KMS-11 (cell line): ENCODE measurements at regions not wholly inside any gene's neighbourhood (a gene's known extent, or its start where the extent isn't known, plus 50 kb on each side); places are given as distances from the start of the nearest gene placed in this dataset.

Experiments used
- H2AFZ ChIP-seq: fragments of 200-600 bp; sonication (generic); 2 replicates; pipeline ENCODE4 v1.6.1; 2016; ENCODE audit warnings: antibody characterized with exemption, mixed run types, low read depth
- H3K27ac ChIP-seq: fragments of 200-600 bp; sonication (generic); 2 replicates; pipeline ENCODE4 v1.6.1; 2016; ENCODE audit warnings: mild to moderate bottlenecking, mixed run types
- H3K27me3 ChIP-seq: fragments of 200-600 bp; sonication (generic); 2 replicates; pipeline ENCODE4 v1.6.1; 2017; ENCODE audit warnings: mild to moderate bottlenecking, low read depth, mixed run types, moderate library complexity; ENCODE audit not compliant: insufficient read depth
- H3K36me3 ChIP-seq: fragments of 200-600 bp; sonication (generic); 2 replicates; pipeline ENCODE4 v1.6.1; 2017; ENCODE audit warnings: mild to moderate bottlenecking, mixed run types; ENCODE audit not compliant: insufficient read depth
- H3K4me1 ChIP-seq: fragments of 200-600 bp; sonication (generic); 2 replicates; pipeline ENCODE4 v1.6.1; 2016; ENCODE audit warnings: mild to moderate bottlenecking, low read depth, mixed run types; ENCODE audit not compliant: poor library complexity, severe bottlenecking
- H3K4me2 ChIP-seq: fragments of 200-600 bp; sonication (generic); 2 replicates; pipeline ENCODE4 v1.7.0; 2016; ENCODE audit warnings: mild to moderate bottlenecking, mixed run types
- H3K4me3 ChIP-seq: fragments of 200-600 bp; sonication (generic); IDR thresholded peaks from 2 replicates; pipeline ENCODE4 v1.6.1; 2017; ENCODE audit warnings: low read depth, low read length, mixed read lengths; ENCODE audit not compliant: insufficient read depth
- H3K79me2 ChIP-seq: fragments of 200-600 bp; sonication (generic); 2 replicates; pipeline ENCODE4 v1.6.1; 2016; ENCODE audit warnings: low read depth, mixed run types; ENCODE audit not compliant: insufficient read depth
- H3K9ac ChIP-seq: fragments of 200-600 bp; sonication (generic); 2 replicates; pipeline ENCODE4 v1.6.1; 2016; ENCODE audit warnings: mild to moderate bottlenecking, mixed run types
- H4K20me1 ChIP-seq: fragments of 200-600 bp; sonication (generic); 2 replicates; pipeline ENCODE4 v1.6.1; 2016; ENCODE audit warnings: mild to moderate bottlenecking, mixed run types; ENCODE audit not compliant: insufficient read depth
- TF ChIP-seq, protein P1 (sequence below): fragments of 200-600 bp; sonication (generic); conservative IDR thresholded peaks from 2 replicates; pipeline ENCODE4 v1.6.1; 2017; ENCODE audit warnings: low read depth, mild to moderate bottlenecking, antibody characterized with exemption, low read length, moderate library complexity, mixed read lengths

DNA sequence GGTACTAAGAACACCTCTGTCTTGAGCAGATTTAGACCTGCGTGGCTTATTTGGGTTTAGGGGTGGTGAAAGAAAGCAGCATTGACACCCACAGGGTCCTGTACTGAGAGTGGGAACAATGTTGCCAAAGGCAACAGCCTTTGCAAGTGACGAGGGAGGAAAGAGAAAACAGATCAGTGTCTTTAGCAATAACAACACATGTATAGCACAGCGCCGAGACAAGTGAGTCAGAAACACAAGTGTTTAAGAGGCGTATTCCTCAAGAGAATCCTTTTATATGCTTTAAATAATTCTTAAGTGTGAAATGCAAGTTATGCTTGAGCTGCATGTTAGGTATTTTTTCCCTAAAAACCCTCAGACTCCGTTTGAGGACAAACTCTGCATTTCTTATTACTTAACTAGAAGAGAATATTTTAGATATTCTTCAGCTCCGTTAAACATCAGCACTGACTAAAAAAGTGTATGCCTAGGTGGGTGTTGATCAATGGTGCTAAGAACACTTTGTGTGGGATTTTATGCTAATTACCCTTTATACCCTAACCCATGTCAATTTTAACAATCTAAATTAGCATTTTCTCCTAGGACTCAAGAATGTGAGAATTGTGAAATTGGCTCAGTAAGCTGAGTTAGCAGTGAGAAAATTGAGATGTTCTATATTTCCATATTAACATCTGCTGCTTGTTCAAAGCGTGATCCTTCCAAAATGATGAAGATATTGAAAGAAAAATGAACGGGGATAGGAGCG, 1095.4 kb upstream of the CELF2 start:
- Histone ChIP-seq H3K79me2 (no peaks in the 10 kb centered on the region), H2AFZ (no peak overlapping the region), H3K9ac (no peak overlapping the region), H3K4me2 (no peak overlapping the region), H3K36me3 (no peaks in the 10 kb centered on the region), H3K4me3 (no peak overlapping the region), H3K4me1 (no peaks in the 10 kb centered on the region), H3K27me3 (no peaks in the 10 kb centered on the region), H4K20me1 (no peaks in the 10 kb centered on the region), H3K27ac (no peak overlapping the region)
- TF ChIP-seq, protein P1, sequence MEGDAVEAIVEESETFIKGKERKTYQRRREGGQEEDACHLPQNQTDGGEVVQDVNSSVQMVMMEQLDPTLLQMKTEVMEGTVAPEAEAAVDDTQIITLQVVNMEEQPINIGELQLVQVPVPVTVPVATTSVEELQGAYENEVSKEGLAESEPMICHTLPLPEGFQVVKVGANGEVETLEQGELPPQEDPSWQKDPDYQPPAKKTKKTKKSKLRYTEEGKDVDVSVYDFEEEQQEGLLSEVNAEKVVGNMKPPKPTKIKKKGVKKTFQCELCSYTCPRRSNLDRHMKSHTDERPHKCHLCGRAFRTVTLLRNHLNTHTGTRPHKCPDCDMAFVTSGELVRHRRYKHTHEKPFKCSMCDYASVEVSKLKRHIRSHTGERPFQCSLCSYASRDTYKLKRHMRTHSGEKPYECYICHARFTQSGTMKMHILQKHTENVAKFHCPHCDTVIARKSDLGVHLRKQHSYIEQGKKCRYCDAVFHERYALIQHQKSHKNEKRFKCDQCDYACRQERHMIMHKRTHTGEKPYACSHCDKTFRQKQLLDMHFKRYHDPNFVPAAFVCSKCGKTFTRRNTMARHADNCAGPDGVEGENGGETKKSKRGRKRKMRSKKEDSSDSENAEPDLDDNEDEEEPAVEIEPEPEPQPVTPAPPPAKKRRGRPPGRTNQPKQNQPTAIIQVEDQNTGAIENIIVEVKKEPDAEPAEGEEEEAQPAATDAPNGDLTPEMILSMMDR: no peak

DNA sequence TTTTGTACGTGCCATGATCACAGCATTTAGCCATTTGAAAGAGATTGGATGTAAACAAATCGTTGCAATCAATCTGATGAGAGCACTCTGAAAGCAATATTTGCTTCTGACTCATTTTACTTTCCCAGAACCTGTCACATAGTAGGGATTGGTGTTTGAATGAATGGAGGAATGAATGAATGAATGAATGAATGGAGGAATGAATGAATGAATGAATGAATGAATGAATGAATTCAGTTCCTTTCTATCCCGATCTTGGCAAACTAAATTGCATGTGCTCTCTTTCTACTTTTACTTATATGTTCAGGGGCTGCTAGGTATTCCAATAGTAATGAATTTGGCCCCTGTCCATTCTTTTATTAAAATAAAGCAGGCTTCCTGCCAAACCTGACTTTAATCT, 1091.7 kb upstream of the CELF2 start:
- Histone ChIP-seq H3K27me3 (no peaks in the 10 kb centered on the region), H3K79me2 (no peaks in the 10 kb centered on the region), H2AFZ (no peak overlapping the region), H3K9ac (no peak overlapping the region), H3K4me1 (no peaks in the 10 kb centered on the region), H3K36me3 (no peaks in the 10 kb centered on the region), H4K20me1 (no peaks in the 10 kb centered on the region), H3K4me2 (no peak overlapping the region), H3K4me3 (no peak overlapping the region), H3K27ac (no peak overlapping the region)
- TF ChIP-seq, protein P1: no peak

DNA sequence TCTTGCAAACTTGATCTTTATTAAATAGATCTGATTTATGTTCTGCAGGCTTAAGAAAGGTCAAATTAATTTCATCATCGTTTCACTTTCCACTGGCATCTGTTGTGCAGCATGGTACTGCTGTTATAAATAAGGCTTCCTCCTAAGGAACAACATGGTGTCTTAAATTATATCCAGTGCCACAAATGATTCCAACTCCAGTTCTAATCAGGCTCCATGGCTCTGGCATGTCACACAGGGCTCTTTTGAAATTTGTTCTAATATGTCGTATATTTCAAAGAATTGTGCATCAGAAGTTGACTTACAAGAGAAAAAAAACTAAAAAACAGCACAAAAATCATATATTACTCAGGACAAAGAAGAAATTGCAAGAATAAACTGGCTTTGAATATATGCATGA, 1090.8 kb upstream of the CELF2 start:
- Histone ChIP-seq H3K36me3 (no peaks in the 10 kb centered on the region), H3K4me1 (no peaks in the 10 kb centered on the region), H4K20me1 (no peaks in the 10 kb centered on the region), H3K4me2 (no peak overlapping the region), H3K79me2 (no peaks in the 10 kb centered on the region), H3K27me3 (no peaks in the 10 kb centered on the region), H3K4me3 (no peak overlapping the region), H3K9ac (no peak overlapping the region), H2AFZ (no peak overlapping the region), H3K27ac (no peak overlapping the region)
- TF ChIP-seq, protein P1: no peak

DNA sequence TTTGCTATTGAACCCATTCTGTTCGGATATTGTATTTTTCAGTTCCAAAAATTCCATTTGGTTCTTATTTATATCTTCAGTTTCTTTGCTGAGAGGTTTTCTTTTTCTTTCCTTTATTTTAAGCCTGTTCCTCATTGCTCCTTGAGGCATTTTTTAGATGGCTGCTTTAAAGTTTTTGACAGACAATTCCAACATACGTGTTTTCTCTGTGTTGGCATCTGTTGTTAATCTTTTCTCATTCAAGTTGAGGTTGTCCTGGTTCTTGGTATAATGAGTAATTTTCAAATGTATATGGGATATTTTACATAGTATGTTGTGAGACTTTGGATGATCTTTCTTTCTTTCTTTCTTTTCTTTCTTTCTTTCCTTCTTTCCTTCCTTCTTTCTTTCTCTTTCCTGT, 1078.0 kb upstream of the CELF2 start:
- H4K20me1 ChIP-seq: no peaks in the 10 kb centered on the region
- TF ChIP-seq, protein P1: no peak
- H3K4me1 ChIP-seq: no peaks in the 10 kb centered on the region
- no peaks in the 10 kb centered on the region for H3K36me3 ChIP-seq
- H3K79me2 ChIP-seq: no peaks in the 10 kb centered on the region
- H2AFZ ChIP-seq: no peak overlapping the region
- H3K9ac ChIP-seq: no peak overlapping the region
- no peak overlapping the region for H3K4me3 ChIP-seq
- no peak overlapping the region for H3K4me2 ChIP-seq
- H3K27ac ChIP-seq: no peak overlapping the region
- H3K27me3 ChIP-seq: no peaks in the 10 kb centered on the region
